Activated T-cell treated with anti-CD3 and anti-CD28 coated beads, Interleukin-2, amount 50 U/mL, for 4 hours (primary cell): ENCODE measurements at regions not wholly inside any gene's neighbourhood (a gene's known extent, or its start where the extent isn't known, plus 50 kb on each side); places are given as distances from the start of the nearest gene placed in this dataset.
"Not testable (repeated sequence)": the region's sequence is repeated elsewhere in the genome, so short reads cannot be mapped to it uniquely, and the experiment has no call there.

Experiments
- ATAC-seq, 2 donors: fragments of 200-7000 bp; cut with Tn5 transposase; one replicate each; pipeline ENCODE4 v1.10.0; 2021
- DNase-seq: peaks from one replicate; pipeline ENCODE4 v3.0.0-alpha.2; 2020
- H3K27me3 Mint-ChIP-seq: one replicate; pipeline ENCODE4 v1.8.0; 2021; ENCODE audit warnings: low read depth, mixed read lengths
- H3K36me3 Mint-ChIP-seq: one replicate; pipeline ENCODE4 v1.8.0; 2022; ENCODE audit warnings: mixed read lengths; ENCODE audit not compliant: insufficient read depth
- H3K4me1 Mint-ChIP-seq: one replicate; pipeline ENCODE4 v1.8.0; 2021; ENCODE audit warnings: low read depth, mixed read lengths
- H3K4me3 Mint-ChIP-seq: one replicate; pipeline ENCODE4 v1.8.0; 2021; ENCODE audit warnings: mild to moderate bottlenecking, moderate library complexity, mixed read lengths
- H3K9me3 Mint-ChIP-seq: one replicate; pipeline ENCODE4 v1.8.0; 2021; ENCODE audit warnings: mixed read lengths

GRCh38 chr10:85402541-85402940 lies 964.1 kb downstream of the GRID1 start:
- Mint-ChIP-seq H3K4me3 (no peak overlapping the region), H3K9me3 (peaks cover 3% of the 10 kb centered on the region), H3K36me3 (no peaks in the 10 kb centered on the region), H3K4me1 (no peaks in the 10 kb centered on the region), H3K27me3 (no peaks in the 10 kb centered on the region)
- DNase-seq, result no peak
- ATAC-seq, result no peak

GRCh38 chr10:85407088-85407487 lies 959.5 kb downstream of the GRID1 start:
- no peaks in the 10 kb centered on the region for H3K4me1 Mint-ChIP-seq
- H3K9me3 Mint-ChIP-seq, result peaks cover 8% of the 10 kb centered on the region
- no peaks in the 10 kb centered on the region for H3K36me3 Mint-ChIP-seq
- peaks cover 4% of the 10 kb centered on the region for H3K27me3 Mint-ChIP-seq
- DNase-seq (no peak), ATAC-seq (peak in 1 of 2 donors; percentile 34)
- no peak overlapping the region for H3K4me3 Mint-ChIP-seq

GRCh38 chr10:85408388-85408787 lies 958.2 kb downstream of the GRID1 start:
- ATAC-seq (no peak), DNase-seq (no peak)
- H3K4me3 Mint-ChIP-seq, result no peak overlapping the region
- no peaks in the 10 kb centered on the region for H3K4me1 Mint-ChIP-seq
- no peaks in the 10 kb centered on the region for H3K36me3 Mint-ChIP-seq
- peaks cover 8% of the 10 kb centered on the region for H3K9me3 Mint-ChIP-seq
- H3K27me3 Mint-ChIP-seq, result peaks cover 10% of the 10 kb centered on the region

GRCh38 chr10:85410586-85410985 lies 956.0 kb downstream of the GRID1 start:
- H3K4me1 Mint-ChIP-seq, H3K4me3 Mint-ChIP-seq, ATAC-seq, DNase-seq, H3K36me3 Mint-ChIP-seq, H3K9me3 Mint-ChIP-seq: not testable (repeated sequence)
- peaks cover 16% of the 10 kb centered on the region for H3K27me3 Mint-ChIP-seq

- Mint-ChIP-seq H3K4me3 (no peak overlapping the region), H3K4me1 (no peaks in the 10 kb centered on the region), H3K9me3 (peaks cover 5% of the 10 kb centered on the region), H3K36me3 (no peaks in the 10 kb centered on the region), H3K27me3 (peaks cover 16% of the 10 kb centered on the region)
- ATAC-seq (no peak), DNase-seq (no peak)
Observed at GRCh38 chr10:85413570-85413969, 953.0 kb downstream of the GRID1 start.

- Mint-ChIP-seq H3K27me3 (peaks cover 3% of the 10 kb centered on the region), H3K9me3 (no peaks in the 10 kb centered on the region), H3K36me3 (no peaks in the 10 kb centered on the region), H3K4me1 (no peaks in the 10 kb centered on the region), H3K4me3 (no peak overlapping the region)
- ATAC-seq (no peak), DNase-seq (no peak)
Observed at GRCh38 chr10:85420501-85421191, 945.9 kb downstream of the GRID1 start.

- ATAC-seq, result no peak
- H3K9me3 Mint-ChIP-seq, result no peaks in the 10 kb centered on the region
- H3K4me1 Mint-ChIP-seq, result no peaks in the 10 kb centered on the region
- no peak overlapping the region for H3K4me3 Mint-ChIP-seq
- H3K36me3 Mint-ChIP-seq, result no peaks in the 10 kb centered on the region
- DNase-seq, result no peak
- peaks cover 3% of the 10 kb centered on the region for H3K27me3 Mint-ChIP-seq
Observed at GRCh38 chr10:85421421-85421820, 945.2 kb downstream of the GRID1 start.

- no peaks in the 10 kb centered on the region for H3K36me3 Mint-ChIP-seq
- H3K27me3 Mint-ChIP-seq, result peaks cover 4% of the 10 kb centered on the region
- DNase-seq (no peak), ATAC-seq (no peak)
- no peaks in the 10 kb centered on the region for H3K4me1 Mint-ChIP-seq
- H3K4me3 Mint-ChIP-seq, result no peak overlapping the region
- H3K9me3 Mint-ChIP-seq, result no peaks in the 10 kb centered on the region
Observed at GRCh38 chr10:85429126-85429525, 937.5 kb downstream of the GRID1 start.

GRCh38 chr10:85430991-85431390 lies 935.6 kb downstream of the GRID1 start:
- no peaks in the 10 kb centered on the region for H3K36me3 Mint-ChIP-seq
- peaks cover 4% of the 10 kb centered on the region for H3K27me3 Mint-ChIP-seq
- DNase-seq, result no peak
- ATAC-seq, result no peak
- H3K9me3 Mint-ChIP-seq, result no peaks in the 10 kb centered on the region
- H3K4me3 Mint-ChIP-seq, result no peak overlapping the region
- no peaks in the 10 kb centered on the region for H3K4me1 Mint-ChIP-seq

GRCh38 chr10:85433248-85433647 lies 933.3 kb downstream of the GRID1 start:
- no peak for DNase-seq
- Mint-ChIP-seq H3K4me3 (no peak overlapping the region), H3K4me1 (no peaks in the 10 kb centered on the region), H3K36me3 (no peaks in the 10 kb centered on the region), H3K27me3 (peaks cover 4% of the 10 kb centered on the region), H3K9me3 (no peaks in the 10 kb centered on the region)
- ATAC-seq, result no peak

- ATAC-seq (no peak), DNase-seq (no peak)
- no peak overlapping the region for H3K4me3 Mint-ChIP-seq
- H3K4me1 Mint-ChIP-seq, result no peaks in the 10 kb centered on the region
- no peaks in the 10 kb centered on the region for H3K9me3 Mint-ChIP-seq
- no peaks in the 10 kb centered on the region for H3K36me3 Mint-ChIP-seq
- H3K27me3 Mint-ChIP-seq, result peaks cover 2% of the 10 kb centered on the region
Observed at GRCh38 chr10:85444868-85445267, 921.7 kb downstream of the GRID1 start.

- no peak overlapping the region for H3K4me3 Mint-ChIP-seq
Observed at GRCh38 chr10:85445702-85446101, 920.9 kb downstream of the GRID1 start.

GRCh38 chr10:85446827-85447226 lies 919.8 kb downstream of the GRID1 start:
- H3K4me3 Mint-ChIP-seq, result no peak overlapping the region
- ATAC-seq, result no peak
- no peaks in the 10 kb centered on the region for H3K27me3 Mint-ChIP-seq
- no peaks in the 10 kb centered on the region for H3K4me1 Mint-ChIP-seq
- H3K9me3 Mint-ChIP-seq, result no peaks in the 10 kb centered on the region
- H3K36me3 Mint-ChIP-seq, result no peaks in the 10 kb centered on the region
- DNase-seq, result no peak

More at GRCh38 chr10:85445702-85446101, 920.9 kb downstream of the GRID1 start:
- DNase-seq (no peak), ATAC-seq (no peak)
- no peaks in the 10 kb centered on the region for H3K36me3 Mint-ChIP-seq
- H3K9me3 Mint-ChIP-seq, result no peaks in the 10 kb centered on the region
- H3K27me3 Mint-ChIP-seq, result peaks cover 2% of the 10 kb centered on the region
- no peaks in the 10 kb centered on the region for H3K4me1 Mint-ChIP-seq

GRCh38 chr10:85447690-85448089 lies 918.9 kb downstream of the GRID1 start:
- no peaks in the 10 kb centered on the region for H3K4me1 Mint-ChIP-seq
- no peaks in the 10 kb centered on the region for H3K9me3 Mint-ChIP-seq
- no peaks in the 10 kb centered on the region for H3K36me3 Mint-ChIP-seq
- peaks cover 1% of the 10 kb centered on the region for H3K27me3 Mint-ChIP-seq
- no peak overlapping the region for H3K4me3 Mint-ChIP-seq
- ATAC-seq (no peak), DNase-seq (no peak)

- DNase-seq, result no peak
- no peak for ATAC-seq
- Mint-ChIP-seq H3K4me1 (no peaks in the 10 kb centered on the region), H3K27me3 (peaks cover 1% of the 10 kb centered on the region), H3K9me3 (no peaks in the 10 kb centered on the region), H3K36me3 (no peaks in the 10 kb centered on the region), H3K4me3 (no peak overlapping the region)
Observed at GRCh38 chr10:85448716-85449115, 917.9 kb downstream of the GRID1 start.
